OCI-LY7 (cell line): ENCODE measurements at regions not wholly inside any gene's neighbourhood (a gene's known extent, or its start where the extent isn't known, plus 50 kb on each side); places are given as distances from the start of the nearest gene placed in this dataset.

Experiments
- BruUV-seq: library from RNA; stranded (reverse); fragments of 400-500 nt; replicated peaks from 2 replicates; lab custom pipeline; 2021; lab: Mats Ljungman, UMichigan
- CTCF ChIA-PET: fragments of 300-600 bp; sonication (Branson Sonifier 250); formaldehyde crosslinking; loops from one replicate; lab custom pipeline; 2022; ENCODE audit warnings: antibody characterized with exemption; ENCODE audit not compliant: unreplicated experiment; lab: Charles Lee
- POLR2A ChIA-PET: fragments of 300-600 bp; sonication (Branson Sonifier 250); formaldehyde crosslinking; loops from one replicate; lab custom pipeline; 2022; ENCODE audit warnings: antibody characterized with exemption; lab: Charles Lee
- DNase-seq: peaks from one replicate; pipeline ENCODE4 v3.0.0-alpha.2; 2015; ENCODE audit warnings: low spot score
- H2AFZ ChIP-seq: fragments of 200-600 bp; sonication (generic), shearing (Covaris generic); 2 replicates; pipeline ENCODE4 v1.6.1; 2014; ENCODE audit warnings: mild to moderate bottlenecking, antibody characterized with exemption, low read length, moderate library complexity
- H3K27ac ChIP-seq: fragments of 200-600 bp; sonication (generic); 2 replicates; pipeline ENCODE4 v1.5.1; 2014; ENCODE audit warnings: mixed run types, low read depth, mild to moderate bottlenecking, moderate library complexity, low read length, inconsistent platforms; ENCODE audit not compliant: poor library complexity, severe bottlenecking
- H3K36me3 ChIP-seq: fragments of 200-600 bp; sonication (generic); 2 replicates; pipeline ENCODE4 v1.6.1; 2014; ENCODE audit warnings: mild to moderate bottlenecking, antibody characterized with exemption, low read length, moderate library complexity, mixed read lengths; ENCODE audit not compliant: insufficient read depth
- H3K4me1 ChIP-seq: fragments of 200-600 bp; sonication (generic); 2 replicates; pipeline ENCODE4 v1.5.1; 2014; ENCODE audit warnings: mild to moderate bottlenecking, low read length; ENCODE audit not compliant: insufficient read depth, poor library complexity, severe bottlenecking
- H3K4me2 ChIP-seq: fragments of 200-600 bp; sonication (generic); 2 replicates; pipeline ENCODE4 v1.6.1; 2014; ENCODE audit warnings: mild to moderate bottlenecking, low read length
- H3K4me3 ChIP-seq: fragments of 200-600 bp; sonication (generic); 2 replicates; pipeline ENCODE4 v1.5.1; 2014; ENCODE audit warnings: mild to moderate bottlenecking, low read depth, low read length; ENCODE audit not compliant: poor library complexity, severe bottlenecking
- H3K79me2 ChIP-seq: fragments of 200-600 bp; sonication (generic); 2 replicates; pipeline ENCODE4 v1.6.1; 2016; ENCODE audit warnings: low read depth, mild to moderate bottlenecking, low read length, moderate library complexity, mixed read lengths; ENCODE audit not compliant: insufficient read depth
- H3K9me2 ChIP-seq: fragments of 200-600 bp; sonication (generic); 2 replicates; pipeline ENCODE4 v1.6.1; 2016; ENCODE audit warnings: mild to moderate bottlenecking, low read length, mixed read lengths; ENCODE audit not compliant: insufficient read depth
- H3K9me3 ChIP-seq: fragments of 200-600 bp; sonication (generic); 2 replicates; pipeline ENCODE4 v1.6.1; 2014; ENCODE audit warnings: mild to moderate bottlenecking, mixed run types, low read length, mixed read lengths
- H4K20me1 ChIP-seq: fragments of 200-600 bp; sonication (generic); 2 replicates; pipeline ENCODE4 v1.6.1; 2014; ENCODE audit warnings: mild to moderate bottlenecking, antibody characterized with exemption, low read length, moderate library complexity, mixed read lengths; ENCODE audit not compliant: insufficient read depth
- CTCF ChIP-seq: fragments of 200-600 bp; sonication (generic); conservative IDR thresholded peaks from 2 replicates; pipeline ENCODE4 v1.5.1; 2014; ENCODE audit warnings: mild to moderate bottlenecking, antibody characterized with exemption, low read length, moderate library complexity, mixed read lengths
- EZH2phosphoT487 ChIP-seq: fragments of 200-600 bp; sonication (generic); IDR thresholded peaks from 2 replicates; pipeline ENCODE4 v1.6.1; 2018; ENCODE audit warnings: low read depth, borderline replicate concordance, mild to moderate bottlenecking, mixed run types, antibody characterized with exemption, low read length, moderate library complexity, mixed read lengths
- intact Hi-C: fragments of 100-400 bp; cut with micrococcal nuclease; formaldehyde crosslinking; loops from one replicate; pipeline ENCODE4 v1.10.0; 2022; ENCODE audit not compliant: unreplicated experiment

GRCh38 chr1:115564201-115564600 is 77.6 kb upstream of the VANGL1 start:
- intact Hi-C loops, result no loop called here
- H3K9me2 ChIP-seq, result no peaks in the 10 kb centered on the region
- TF ChIP-seq EZH2phosphoT487 (no peak), CTCF (no peak)
- H3K9me3 ChIP-seq, result no peaks in the 10 kb centered on the region
- ChIA-PET CTCF (no interaction called here), POLR2A (no interaction called here)
- H3K4me3 ChIP-seq, result no peak overlapping the region
- no peak overlapping the region for H3K4me2 ChIP-seq
- no TSS peak for BruUV-seq
- H3K27ac ChIP-seq, result no peak overlapping the region
- H3K79me2 ChIP-seq, result no peaks in the 10 kb centered on the region
- no peaks in the 10 kb centered on the region for H3K36me3 ChIP-seq
- no peaks in the 10 kb centered on the region for H4K20me1 ChIP-seq
- H3K4me1 ChIP-seq, result no peaks in the 10 kb centered on the region
- H2AFZ ChIP-seq, result no peak overlapping the region
- no peak for DNase-seq

- no peak overlapping the region for H3K4me3 ChIP-seq
- H3K36me3 ChIP-seq, result no peaks in the 10 kb centered on the region
- H3K4me1 ChIP-seq, result no peaks in the 10 kb centered on the region
- H3K27ac ChIP-seq, result no peak overlapping the region
- ChIA-PET POLR2A (no interaction called here), CTCF (no interaction called here)
- no TSS peak for BruUV-seq
- intact Hi-C loops, result no loop called here
- TF ChIP-seq CTCF (no peak), EZH2phosphoT487 (no peak)
- no peak overlapping the region for H2AFZ ChIP-seq
- no peaks in the 10 kb centered on the region for H4K20me1 ChIP-seq
- no peak overlapping the region for H3K4me2 ChIP-seq
- no peaks in the 10 kb centered on the region for H3K9me2 ChIP-seq
- no peaks in the 10 kb centered on the region for H3K9me3 ChIP-seq
- no peaks in the 10 kb centered on the region for H3K79me2 ChIP-seq
- DNase-seq, result no peak
These were observed 81.7 kb upstream of the VANGL1 start for GRCh38 chr1:115560027-115560426.

- Histone ChIP-seq H3K4me2 (no peak overlapping the region), H3K79me2 (no peaks in the 10 kb centered on the region), H3K27ac (no peak overlapping the region), H4K20me1 (no peaks in the 10 kb centered on the region), H3K9me2 (no peaks in the 10 kb centered on the region), H2AFZ (no peak overlapping the region), H3K36me3 (no peaks in the 10 kb centered on the region), H3K4me1 (no peaks in the 10 kb centered on the region), H3K9me3 (no peaks in the 10 kb centered on the region), H3K4me3 (no peak overlapping the region)
- TF ChIP-seq EZH2phosphoT487, result no peak
- no peak for TF ChIP-seq CTCF
- BruUV-seq, result no TSS peak
- intact Hi-C loops, result no loop called here
- DNase-seq, result no peak
- ChIA-PET POLR2A (no interaction called here), CTCF (no interaction called here)
These were observed 83.5 kb upstream of the VANGL1 start for GRCh38 chr1:115558275-115558674.
